ENCODE measurements at regions not wholly inside any gene's neighbourhood (a gene's known extent, or its start where the extent isn't known, plus 50 kb on each side); places are given as distances from the start of the nearest gene placed in this dataset.

- TF ChIP-seq CTCF (IDR thresholded peaks at IDR 0.05 in 4 of 5, conservative IDR thresholded peaks at IDR 0.05 in 1 of 5) (no peak), POLR2A (IDR thresholded peaks at IDR 0.05) (no peak)
Measured at GRCh38 chr6:138597336-138597735, 98.0 kb upstream of the NHSL1 start.
